ENCODE measurements at regions not wholly inside any gene's neighbourhood (a gene's known extent, or its start where the extent isn't known, plus 50 kb on each side); places are given as distances from the start of the nearest gene placed in this dataset.

GRCh38 chr17:83012200-83012785, 67.1 kb upstream of the METRNL start:
- Histone ChIP-seq H3K36me3 (ENCODE audit: control insufficient read depth in 2 of 2, extremely low read depth in 1 of 2, insufficient read depth in 1 of 2, low read length in 1 of 2) (peaks cover 0 to 7% of the 10 kb centered on the region in 2 donors), H3K4me3 (ENCODE audit: control insufficient read depth in 1 of 2, extremely low read depth in 1 of 2, low read length in 1 of 2) (no peak overlapping the region), H3K27ac (ENCODE audit: low read length) (no peak overlapping the region), H3K27me3 (replicated peaks in 1 of 2; ENCODE audit: control insufficient read depth in 2 of 2, extremely low read depth in 1 of 2, insufficient read depth in 2 of 2, low read length in 1 of 2) (no peaks in the 10 kb centered on the region), H3K4me1 (ENCODE audit: control insufficient read depth in 1 of 2, extremely low read depth in 1 of 2, insufficient read depth in 2 of 2, low read length in 2 of 2) (no peaks in the 10 kb centered on the region), H3K9me3 (no peaks in the 10 kb centered on the region)
- Mint-ChIP-seq H3K4me1 (no peaks in the 10 kb centered on the region), H3K36me3 (peaks cover 12% of the 10 kb centered on the region), H3K4me3 (no peak overlapping the region), H3K27ac (no peak overlapping the region), H3K9me3 (no peaks in the 10 kb centered on the region), H3K27me3 (no peaks in the 10 kb centered on the region)
- ATAC-seq (replicated peaks in 1 of 4) (no peak), DNase-seq (no peak)
- POLR2A ChIA-PET, result no interaction called here
- CTCF ChIA-PET, result no interaction called here
- WGBS (ENCODE audit: insufficient coverage), result 93% methylated on average over 14 of the region's 23 CpGs

GRCh38 chr17:83012868-83013778, 66.3 kb upstream of the METRNL start:
- no peaks in the 10 kb centered on the region for H3K9me3 Mint-ChIP-seq
- no peak overlapping the region for H3K4me3 Mint-ChIP-seq
- H3K27me3 ChIP-seq (replicated peaks in 1 of 2; ENCODE audit: control insufficient read depth in 2 of 2, extremely low read depth in 1 of 2, insufficient read depth in 2 of 2, low read length in 1 of 2), result no peaks in the 10 kb centered on the region
- no peak overlapping the region for H3K4me3 ChIP-seq (ENCODE audit: control insufficient read depth in 1 of 2, extremely low read depth in 1 of 2, low read length in 1 of 2)
- no peak for DNase-seq
- no peak overlapping the region for H3K27ac ChIP-seq (ENCODE audit: low read length)
- ChIA-PET POLR2A (no interaction called here), CTCF (no interaction called here)
- no peaks in the 10 kb centered on the region for H3K4me1 ChIP-seq (ENCODE audit: control insufficient read depth in 1 of 2, extremely low read depth in 1 of 2, insufficient read depth in 2 of 2, low read length in 2 of 2)
- peaks cover 12% of the 10 kb centered on the region for H3K36me3 Mint-ChIP-seq
- peaks cover 0 to 8% of the 10 kb centered on the region in 2 donors for H3K36me3 ChIP-seq (ENCODE audit: control insufficient read depth in 2 of 2, extremely low read depth in 1 of 2, insufficient read depth in 1 of 2, low read length in 1 of 2)
- ATAC-seq (replicated peaks in 1 of 4), result no peak
- no peak overlapping the region for H3K27ac Mint-ChIP-seq
- H3K4me1 Mint-ChIP-seq, result no peaks in the 10 kb centered on the region
- WGBS (ENCODE audit: insufficient coverage), result 92% methylated on average over 33 of the region's 41 CpGs
- no peaks in the 10 kb centered on the region for H3K27me3 Mint-ChIP-seq
- H3K9me3 ChIP-seq, result no peaks in the 10 kb centered on the region

GRCh38 chr17:83013779-83014117, 65.7 kb upstream of the METRNL start:
- H3K9me3 ChIP-seq, result no peaks in the 10 kb centered on the region
- no peak overlapping the region for H3K27ac ChIP-seq (ENCODE audit: low read length)
- H3K4me1 ChIP-seq (ENCODE audit: control insufficient read depth in 1 of 2, extremely low read depth in 1 of 2, insufficient read depth in 2 of 2, low read length in 2 of 2), result no peaks in the 10 kb centered on the region
- Mint-ChIP-seq H3K27ac (no peak overlapping the region), H3K27me3 (no peaks in the 10 kb centered on the region), H3K36me3 (peaks cover 12% of the 10 kb centered on the region), H3K9me3 (no peaks in the 10 kb centered on the region), H3K4me3 (no peak overlapping the region), H3K4me1 (no peaks in the 10 kb centered on the region)
- no peak for ATAC-seq (replicated peaks in 1 of 4)
- WGBS (ENCODE audit: insufficient coverage), result 77% methylated on average over 9 of the region's 11 CpGs
- no peak overlapping the region for H3K4me3 ChIP-seq (ENCODE audit: control insufficient read depth in 1 of 2, extremely low read depth in 1 of 2, low read length in 1 of 2)
- CTCF ChIA-PET, result no interaction called here
- H3K27me3 ChIP-seq (replicated peaks in 1 of 2; ENCODE audit: control insufficient read depth in 2 of 2, extremely low read depth in 1 of 2, insufficient read depth in 2 of 2, low read length in 1 of 2), result no peaks in the 10 kb centered on the region
- no peak for DNase-seq
- peaks cover 0 to 3% of the 10 kb centered on the region in 2 donors for H3K36me3 ChIP-seq (ENCODE audit: control insufficient read depth in 2 of 2, extremely low read depth in 1 of 2, insufficient read depth in 1 of 2, low read length in 1 of 2)
- POLR2A ChIA-PET, result no interaction called here

- no peak for ATAC-seq (replicated peaks in 1 of 4)
- no peak overlapping the region for H3K4me3 ChIP-seq (ENCODE audit: control insufficient read depth in 1 of 2, extremely low read depth in 1 of 2, low read length in 1 of 2)
- 98% methylated on average over 14 of the region's 14 CpGs for WGBS (ENCODE audit: insufficient coverage)
- Mint-ChIP-seq H3K27me3 (no peaks in the 10 kb centered on the region), H3K36me3 (peaks cover 12% of the 10 kb centered on the region), H3K4me1 (no peaks in the 10 kb centered on the region), H3K9me3 (no peaks in the 10 kb centered on the region), H3K4me3 (no peak overlapping the region), H3K27ac (no peak overlapping the region)
- H3K36me3 ChIP-seq (ENCODE audit: control insufficient read depth in 2 of 2, extremely low read depth in 1 of 2, insufficient read depth in 1 of 2, low read length in 1 of 2), result peaks cover 0 to 3% of the 10 kb centered on the region in 2 donors
- H3K27me3 ChIP-seq (replicated peaks in 1 of 2; ENCODE audit: control insufficient read depth in 2 of 2, extremely low read depth in 1 of 2, insufficient read depth in 2 of 2, low read length in 1 of 2), result no peaks in the 10 kb centered on the region
- no peaks in the 10 kb centered on the region for H3K9me3 ChIP-seq
- no peaks in the 10 kb centered on the region for H3K4me1 ChIP-seq (ENCODE audit: control insufficient read depth in 1 of 2, extremely low read depth in 1 of 2, insufficient read depth in 2 of 2, low read length in 2 of 2)
- POLR2A ChIA-PET, result no interaction called here
- no peak overlapping the region for H3K27ac ChIP-seq (ENCODE audit: low read length)
- no peak for DNase-seq
- CTCF ChIA-PET, result no interaction called here
These were observed 65.1 kb upstream of the METRNL start for GRCh38 chr17:83014297-83014696.

- no peaks in the 10 kb centered on the region for H3K27me3 ChIP-seq (replicated peaks in 1 of 2; ENCODE audit: control insufficient read depth in 2 of 2, extremely low read depth in 1 of 2, insufficient read depth in 2 of 2, low read length in 1 of 2)
- no peaks in the 10 kb centered on the region for H3K4me1 Mint-ChIP-seq
- no peak overlapping the region for H3K27ac Mint-ChIP-seq
- peaks cover 12% of the 10 kb centered on the region for H3K36me3 Mint-ChIP-seq
- 97% methylated on average over 25 of the region's 33 CpGs for WGBS (ENCODE audit: insufficient coverage)
- no peaks in the 10 kb centered on the region for H3K9me3 ChIP-seq
- no peaks in the 10 kb centered on the region for H3K27me3 Mint-ChIP-seq
- H3K9me3 Mint-ChIP-seq, result no peaks in the 10 kb centered on the region
- DNase-seq (peak in 1 of 35 experiments; percentile 5), ATAC-seq (replicated peaks in 1 of 4) (no peak)
- no peak overlapping the region for H3K27ac ChIP-seq (ENCODE audit: low read length)
- peaks cover 0 to 3% of the 10 kb centered on the region in 2 donors for H3K36me3 ChIP-seq (ENCODE audit: control insufficient read depth in 2 of 2, extremely low read depth in 1 of 2, insufficient read depth in 1 of 2, low read length in 1 of 2)
- ChIA-PET POLR2A (no interaction called here), CTCF (no interaction called here)
- no peak overlapping the region for H3K4me3 ChIP-seq (ENCODE audit: control insufficient read depth in 1 of 2, extremely low read depth in 1 of 2, low read length in 1 of 2)
- H3K4me3 Mint-ChIP-seq, result no peak overlapping the region
- H3K4me1 ChIP-seq (ENCODE audit: control insufficient read depth in 1 of 2, extremely low read depth in 1 of 2, insufficient read depth in 2 of 2, low read length in 2 of 2), result no peaks in the 10 kb centered on the region
These were observed 64.2 kb upstream of the METRNL start for GRCh38 chr17:83014940-83015910.

GRCh38 chr17:83018658-83019193, 60.7 kb upstream of the METRNL start:
- CTCF ChIA-PET, result no interaction called here

More at GRCh38 chr17:83018658-83019193, 60.7 kb upstream of the METRNL start:
- Histone ChIP-seq H3K9me3 (no peaks in the 10 kb centered on the region), H3K27me3 (replicated peaks in 1 of 2; ENCODE audit: control insufficient read depth in 2 of 2, extremely low read depth in 1 of 2, insufficient read depth in 2 of 2, low read length in 1 of 2) (no peaks in the 10 kb centered on the region), H3K4me3 (ENCODE audit: control insufficient read depth in 1 of 2, extremely low read depth in 1 of 2, low read length in 1 of 2) (no peak overlapping the region), H3K36me3 (ENCODE audit: control insufficient read depth in 2 of 2, extremely low read depth in 1 of 2, insufficient read depth in 1 of 2, low read length in 1 of 2) (peaks cover 0 to 3% of the 10 kb centered on the region in 2 donors), H3K27ac (ENCODE audit: low read length) (no peak overlapping the region), H3K4me1 (ENCODE audit: control insufficient read depth in 1 of 2, extremely low read depth in 1 of 2, insufficient read depth in 2 of 2, low read length in 2 of 2) (peaks cover 0 to under 1% of the 10 kb centered on the region in 2 experiments)
- H3K4me3 Mint-ChIP-seq, result no peak overlapping the region
- no peaks in the 10 kb centered on the region for H3K27me3 Mint-ChIP-seq
- POLR2A ChIA-PET, result interaction anchor here in 1 of 2 donors (0.6 kb wide), 1 partner anchor 1372 kb away, joined by 3 read pairs; no protein-coding TSS in a partner anchor
- H3K4me1 Mint-ChIP-seq, result peaks cover 0 to 5% (median 0%) of the 10 kb centered on the region in 3 donors
- no peak overlapping the region for H3K27ac Mint-ChIP-seq
- H3K9me3 Mint-ChIP-seq, result no peaks in the 10 kb centered on the region
- H3K36me3 Mint-ChIP-seq, result peaks cover 8% of the 10 kb centered on the region
- DNase-seq (no peak), ATAC-seq (replicated peaks in 1 of 4) (no peak)
- WGBS (ENCODE audit: insufficient coverage), result 94% methylated on average over 23 of the region's 23 CpGs
